GM23248 (cell line): ENCODE measurements at regions not wholly inside any gene's neighbourhood (a gene's known extent, or its start where the extent isn't known, plus 50 kb on each side); places are given as distances from the start of the nearest gene placed in this dataset.

Experiments
- DNase-seq: peaks from one replicate; pipeline ENCODE4 v3.0.0-alpha.2; 2015
- H2AFZ ChIP-seq: fragments of 200-600 bp; sonication (generic); 2 replicates; pipeline ENCODE4 v1.6.1; 2016; ENCODE audit warnings: antibody characterized with exemption
- H3F3A ChIP-seq: fragments of 200-600 bp; sonication (generic); 2 replicates; pipeline ENCODE4 v1.6.1; 2016; ENCODE audit warnings: mild to moderate bottlenecking, antibody characterized with exemption, mixed run types; ENCODE audit not compliant: insufficient read depth
- H3K27ac ChIP-seq: fragments of 200-600 bp; sonication (generic); 2 replicates; pipeline ENCODE4 v1.5.1; 2016; ENCODE audit warnings: mild to moderate bottlenecking
- H3K27me3 ChIP-seq: fragments of 200-600 bp; sonication (generic); replicated peaks from 2 replicates; pipeline ENCODE4 v1.6.1; 2016; ENCODE audit warnings: mild to moderate bottlenecking; ENCODE audit not compliant: insufficient read depth
- H3K36me3 ChIP-seq: fragments of 200-600 bp; sonication (generic); 2 replicates; pipeline ENCODE4 v1.6.1; 2016; ENCODE audit warnings: low read depth, mild to moderate bottlenecking
- H3K4me1 ChIP-seq: fragments of 200-600 bp; sonication (generic); 2 replicates; pipeline ENCODE4 v1.6.1; 2016; ENCODE audit warnings: mild to moderate bottlenecking; ENCODE audit not compliant: insufficient read depth
- H3K4me2 ChIP-seq: fragments of 200-600 bp; sonication (generic); one replicate; pipeline ENCODE4 v1.6.1; 2016; ENCODE audit warnings: mild to moderate bottlenecking; ENCODE audit not compliant: unreplicated experiment
- H3K4me3 ChIP-seq: fragments of 200-600 bp; sonication (generic); 2 replicates; pipeline ENCODE4 v1.5.1; 2016; ENCODE audit warnings: mild to moderate bottlenecking
- H3K79me2 ChIP-seq: fragments of 200-600 bp; sonication (generic); 2 replicates; pipeline ENCODE4 v1.6.1; 2016; ENCODE audit warnings: mild to moderate bottlenecking; ENCODE audit not compliant: insufficient read depth
- H3K9ac ChIP-seq: fragments of 200-600 bp; sonication (generic); 2 replicates; pipeline ENCODE4 v1.6.1; 2016; ENCODE audit warnings: mild to moderate bottlenecking
- H3K9me2 ChIP-seq: fragments of 200-600 bp; sonication (generic); 2 replicates; pipeline ENCODE4 v1.6.1; 2016; ENCODE audit warnings: mixed run types, mild to moderate bottlenecking, moderate library complexity; ENCODE audit not compliant: insufficient read depth
- H3K9me3 ChIP-seq: fragments of 200-600 bp; sonication (generic); one replicate; pipeline ENCODE4 v1.6.1; 2017; ENCODE audit warnings: low read depth
- H4K20me1 ChIP-seq: fragments of 200-600 bp; sonication (generic); 2 replicates; pipeline ENCODE4 v1.6.0; 2016; ENCODE audit not compliant: insufficient read depth
- EZH2 ChIP-seq: fragments of 200-600 bp; sonication (generic); IDR thresholded peaks from 2 replicates; pipeline ENCODE4 v1.6.1; 2018; ENCODE audit warnings: antibody characterized with exemption, mild to moderate bottlenecking; ENCODE audit not compliant: insufficient read depth, poor library complexity, severe bottlenecking
- EZH2phosphoT487 ChIP-seq: fragments of 200-600 bp; sonication (generic); IDR thresholded peaks from 2 replicates; pipeline ENCODE4 v1.6.1; 2018; ENCODE audit warnings: antibody characterized with exemption, moderate library complexity, mild to moderate bottlenecking, low read depth; ENCODE audit not compliant: insufficient read depth
- WGBS, 2 experiments: methylation state at CpG; one replicate each; pipeline ENCODE4 v1.1.6; 2015 to 2017; ENCODE audit warnings: low lambda C conversion rate in 2 of 2, low coverage in 1 of 2; ENCODE audit errors: missing lambda C conversion rate in 2 of 2; 5-methylcytosine and 5-hydroxymethylcytosine counted together
- in situ Hi-C: fragments of 300-500 bp; cut with MboI; formaldehyde crosslinking; loops from 2 replicates; pipeline ENCODE4 v1.15.0; 2020

GRCh38 chr5:82624062-82624461 is 345.9 kb upstream of the RPS23 start:
- in situ Hi-C loops: no loop called here
- no peak for DNase-seq
- 0 out of 2 replicates have a peak, but pooled peaks cover 3% of the 10 kb centered on the region for H3K27me3 ChIP-seq

GRCh38 chr5:82622711-82623514 is 344.8 kb upstream of the RPS23 start:
- H3K4me2 ChIP-seq: no peak overlapping the region
- in situ Hi-C loops: no loop called here
- DNase-seq: no peak
- no peak overlapping the region for H3K4me3 ChIP-seq
- H3K27ac ChIP-seq: no peak overlapping the region
- no peaks in the 10 kb centered on the region for H3K36me3 ChIP-seq
- H3K9me3 ChIP-seq: no peaks in the 10 kb centered on the region
- no peaks in the 10 kb centered on the region for H3K79me2 ChIP-seq
- no peaks in the 10 kb centered on the region for H3K4me1 ChIP-seq
- H3K9ac ChIP-seq: no peak overlapping the region
- H3F3A ChIP-seq: no peaks in the 10 kb centered on the region
- H4K20me1 ChIP-seq: no peaks in the 10 kb centered on the region
- 0 out of 2 replicates have a peak, but pooled peaks cover 3% of the 10 kb centered on the region for H3K27me3 ChIP-seq
- H2AFZ ChIP-seq: no peak overlapping the region
- TF ChIP-seq EZH2phosphoT487 (no peak), EZH2 (no peak)
- WGBS, 2 experiments: 48 to 50% methylated on average over 6 of the region's 6 CpGs
- no peaks in the 10 kb centered on the region for H3K9me2 ChIP-seq

More at GRCh38 chr5:82624062-82624461, 345.9 kb upstream of the RPS23 start:
- H4K20me1 ChIP-seq: no peaks in the 10 kb centered on the region
- 72 to 100% methylated on average over 1 of the region's 1 CpG for WGBS, 2 experiments
- no peaks in the 10 kb centered on the region for H3K79me2 ChIP-seq
- no peak overlapping the region for H2AFZ ChIP-seq
- H3K4me2 ChIP-seq: no peak overlapping the region
- H3K4me1 ChIP-seq: no peaks in the 10 kb centered on the region
- no peak overlapping the region for H3K4me3 ChIP-seq
- no peaks in the 10 kb centered on the region for H3K36me3 ChIP-seq
- H3K9ac ChIP-seq: no peak overlapping the region
- H3F3A ChIP-seq: no peaks in the 10 kb centered on the region
- H3K9me3 ChIP-seq: no peaks in the 10 kb centered on the region
- H3K9me2 ChIP-seq: no peaks in the 10 kb centered on the region
- no peak overlapping the region for H3K27ac ChIP-seq
- TF ChIP-seq EZH2 (no peak), EZH2phosphoT487 (no peak)

GRCh38 chr5:82622205-82622604 is 344.1 kb upstream of the RPS23 start:
- H3K36me3 ChIP-seq: no peaks in the 10 kb centered on the region
- no peaks in the 10 kb centered on the region for H3K9me2 ChIP-seq
- in situ Hi-C loops: no loop called here
- no peak overlapping the region for H3K27ac ChIP-seq
- H3K4me1 ChIP-seq: no peaks in the 10 kb centered on the region
- no peaks in the 10 kb centered on the region for H3F3A ChIP-seq
- H3K9me3 ChIP-seq: no peaks in the 10 kb centered on the region
- no peak overlapping the region for H2AFZ ChIP-seq
- no peaks in the 10 kb centered on the region for H3K79me2 ChIP-seq
- H3K9ac ChIP-seq: no peak overlapping the region
- DNase-seq: no peak
- H3K4me2 ChIP-seq: no peak overlapping the region
- no peak overlapping the region for H3K4me3 ChIP-seq
- 48 to 56% methylated on average over 4 of the region's 4 CpGs for WGBS, 2 experiments
- no peaks in the 10 kb centered on the region for H4K20me1 ChIP-seq
- H3K27me3 ChIP-seq: 0 out of 2 replicates have a peak, but pooled peaks cover 3% of the 10 kb centered on the region
- TF ChIP-seq EZH2 (no peak), EZH2phosphoT487 (no peak)

- Histone ChIP-seq H3K9me2 (no peaks in the 10 kb centered on the region), H3K9me3 (no peaks in the 10 kb centered on the region), H3K4me2 (no peak overlapping the region), H3K4me3 (no peak overlapping the region), H3K27ac (no peak overlapping the region), H3K79me2 (no peaks in the 10 kb centered on the region), H3K36me3 (no peaks in the 10 kb centered on the region), H3F3A (no peaks in the 10 kb centered on the region), H3K27me3 (0 out of 2 replicates have a peak, but pooled peaks cover 3% of the 10 kb centered on the region), H2AFZ (no peak overlapping the region), H4K20me1 (no peaks in the 10 kb centered on the region), H3K9ac (no peak overlapping the region), H3K4me1 (no peaks in the 10 kb centered on the region)
- TF ChIP-seq EZH2phosphoT487: no peak
- no peak for TF ChIP-seq EZH2
- 6 to 7% methylated on average over 3 of the region's 3 CpGs for WGBS, 2 experiments
- no peak for DNase-seq
- in situ Hi-C loops: no loop called here
Observed at GRCh38 chr5:82620957-82621600, 342.9 kb upstream of the RPS23 start.
